Right atrium auricular region (tissue), 2 donors: ENCODE measurements at regions not wholly inside any gene's neighbourhood (a gene's known extent, or its start where the extent isn't known, plus 50 kb on each side); places are given as distances from the start of the nearest gene placed in this dataset.

Source experiments
- DNase-seq: peaks from one replicate; pipeline ENCODE4 v3.0.0-alpha.2; 2019; ENCODE audit warnings: low spot score
- H3K27ac ChIP-seq, 2 donors: fragments of 200-600 bp; sonication (generic); 1 replicate in 1 of 2; 2 replicates in 1 of 2; pipeline ENCODE4 v1.5.1; 2016 to 2019
- H3K27me3 ChIP-seq, 2 donors: fragments of 200-600 bp; sonication (generic); one replicate each; pipeline versions ENCODE4 v1.5.1 to v1.6.0; 2017 to 2019
- H3K36me3 ChIP-seq: fragments of 200-600 bp; sonication (generic); one replicate; pipeline ENCODE4 v1.5.1; 2016
- H3K4me1 ChIP-seq, 2 donors: fragments of 200-600 bp; sonication (generic); one replicate each; pipeline versions ENCODE4 v1.5.1 to v1.6.0; 2017 to 2019
- H3K4me3 ChIP-seq, 2 donors: fragments of 200-600 bp; sonication (generic); 1 replicate in 1 of 2; 2 replicates in 1 of 2; pipeline ENCODE4 v1.5.1; 2017 to 2019; ENCODE audit warnings: mild to moderate bottlenecking in 1 of 2, moderate library complexity in 1 of 2
- H3K9me3 ChIP-seq, 2 donors: fragments of 200-600 bp; sonication (generic); one replicate each; pipeline ENCODE4 v1.5.1; 2019
- CTCF ChIP-seq, 2 donors: fragments of 200-600 bp; sonication (generic); IDR thresholded peaks; one replicate each; pipeline ENCODE4 v1.5.1; 2019; ENCODE audit warnings: antibody characterized with exemption in 2 of 2

- Histone ChIP-seq H3K4me1 (no peaks in the 10 kb centered on the region), H3K27me3 (no peaks in the 10 kb centered on the region), H3K27ac (no peak overlapping the region), H3K36me3 (no peaks in the 10 kb centered on the region), H3K4me3 (no peak overlapping the region), H3K9me3 (peaks cover 0 to 12% of the 10 kb centered on the region in 2 donors)
- DNase-seq = no peak
- TF ChIP-seq CTCF (IDR thresholded peaks at IDR 0.05) = no peak
Observed at GRCh38 chr9:134516464-134516863, 125.1 kb upstream of the COL5A1 start.

- H3K9me3 ChIP-seq = peaks cover 0 to 13% of the 10 kb centered on the region in 2 donors
- H3K4me3 ChIP-seq = no peak overlapping the region
- no peak for TF ChIP-seq CTCF (IDR thresholded peaks at IDR 0.05)
- no peak for DNase-seq
- no peaks in the 10 kb centered on the region for H3K4me1 ChIP-seq
- no peaks in the 10 kb centered on the region for H3K36me3 ChIP-seq
- no peaks in the 10 kb centered on the region for H3K27me3 ChIP-seq
- H3K27ac ChIP-seq = no peak overlapping the region
Observed at GRCh38 chr9:134517069-134517680, 124.4 kb upstream of the COL5A1 start.

- DNase-seq = no peak
- Histone ChIP-seq H3K4me3 (no peak overlapping the region), H3K27me3 (no peaks in the 10 kb centered on the region), H3K27ac (peak overlapping the region; percentile 5), H3K4me1 (no peaks in the 10 kb centered on the region), H3K9me3 (peaks cover 0 to 13% of the 10 kb centered on the region in 2 donors), H3K36me3 (no peaks in the 10 kb centered on the region)
- no peak for TF ChIP-seq CTCF (IDR thresholded peaks at IDR 0.05)
Observed at GRCh38 chr9:134518004-134518606, 123.5 kb upstream of the COL5A1 start.

- H3K4me1 ChIP-seq = no peaks in the 10 kb centered on the region
- TF ChIP-seq CTCF (IDR thresholded peaks at IDR 0.05) = no peak
- no peaks in the 10 kb centered on the region for H3K27me3 ChIP-seq
- no peak for DNase-seq
- H3K9me3 ChIP-seq = peaks cover 0 to 7% of the 10 kb centered on the region in 2 donors
- no peak overlapping the region for H3K4me3 ChIP-seq
- H3K27ac ChIP-seq = no peak overlapping the region
- no peaks in the 10 kb centered on the region for H3K36me3 ChIP-seq
Observed at GRCh38 chr9:134519375-134520070, 122.1 kb upstream of the COL5A1 start.

- no peak for DNase-seq
- no peak overlapping the region for H3K4me3 ChIP-seq
- TF ChIP-seq CTCF (IDR thresholded peaks at IDR 0.05) = no peak
- no peaks in the 10 kb centered on the region for H3K36me3 ChIP-seq
- H3K27ac ChIP-seq = no peak overlapping the region
- peaks cover 0 to 7% of the 10 kb centered on the region in 2 donors for H3K9me3 ChIP-seq
- no peaks in the 10 kb centered on the region for H3K27me3 ChIP-seq
- no peaks in the 10 kb centered on the region for H3K4me1 ChIP-seq
Observed at GRCh38 chr9:134521817-134522501, 119.6 kb upstream of the COL5A1 start.
